Stimulated activated CD8-positive, alpha-beta memory T cell treated with anti-CD3 and anti-CD28 coated beads, Interleukin-7, amount 100 ng/mL, for 48 hours (primary cell): ENCODE measurements at regions not wholly inside any gene's neighbourhood (a gene's known extent, or its start where the extent isn't known, plus 50 kb on each side); places are given as distances from the start of the nearest gene placed in this dataset.

ENCODE experiments used
- DNase-seq, 2 donors: peaks; one replicate each; pipeline ENCODE4 v3.0.0-alpha.2; 2020; ENCODE audit warnings: low read depth in 1 of 2; ENCODE audit errors: extremely low read depth in 1 of 2

- DNase-seq, result no peak
Observed at GRCh38 chr2:6640621-6641015, 225.1 kb downstream of the CMPK2 start.

- DNase-seq, result no peak
Observed at GRCh38 chr2:6641956-6642355, 223.8 kb downstream of the CMPK2 start.

- DNase-seq, result no peak
Observed at GRCh38 chr2:6644261-6644660, 221.4 kb downstream of the CMPK2 start.

GRCh38 chr2:6645004-6645403 lies 220.7 kb downstream of the CMPK2 start:
- DNase-seq, result no peak

GRCh38 chr2:6645672-6646071 lies 220.0 kb downstream of the CMPK2 start:
- no peak for DNase-seq

- DNase-seq, result no peak
Observed at GRCh38 chr2:6647046-6647445, 218.7 kb downstream of the CMPK2 start.

- DNase-seq, result no peak
Observed at GRCh38 chr2:6648596-6649247, 217.0 kb downstream of the CMPK2 start.

GRCh38 chr2:6650311-6650710 lies 215.4 kb downstream of the CMPK2 start:
- no peak for DNase-seq

- no peak for DNase-seq
Observed at GRCh38 chr2:6652251-6652650, 213.5 kb downstream of the CMPK2 start.

- no peak for DNase-seq
Observed at GRCh38 chr2:6653281-6653750, 212.4 kb downstream of the CMPK2 start.

GRCh38 chr2:6654279-6654678 lies 211.4 kb downstream of the CMPK2 start:
- DNase-seq, result no peak

GRCh38 chr2:6656633-6657032 lies 209.1 kb downstream of the CMPK2 start:
- no peak for DNase-seq

- DNase-seq, result no peak
Observed at GRCh38 chr2:6657136-6657535, 208.6 kb downstream of the CMPK2 start.

- no peak for DNase-seq
Observed at GRCh38 chr2:6657855-6658254, 207.9 kb downstream of the CMPK2 start.

GRCh38 chr2:6664332-6665061 lies 201.2 kb downstream of the CMPK2 start:
- DNase-seq, result no peak

- no peak for DNase-seq
Observed at GRCh38 chr2:6665093-6666045, 200.3 kb downstream of the CMPK2 start.

- DNase-seq, result no peak
Observed at GRCh38 chr2:6667326-6667725, 198.4 kb downstream of the CMPK2 start.

- DNase-seq, result no peak
Observed at GRCh38 chr2:6671913-6672312, 193.8 kb downstream of the CMPK2 start.

- DNase-seq, result no peak
Observed at GRCh38 chr2:6674381-6674780, 191.3 kb downstream of the CMPK2 start.

- DNase-seq, result no peak
Observed at GRCh38 chr2:6675791-6676190, 189.9 kb downstream of the CMPK2 start.

- no peak for DNase-seq
Observed at GRCh38 chr2:6676241-6676640, 189.5 kb downstream of the CMPK2 start.
